ENCODE measurements at regions not wholly inside any gene's neighbourhood (a gene's known extent, or its start where the extent isn't known, plus 50 kb on each side); places are given as distances from the start of the nearest gene placed in this dataset.
A peak's percentile ranks its signal among the peaks of the same experiment; 100 is the strongest.
"Not testable (repeated sequence)": the region's sequence is repeated elsewhere in the genome, so short reads cannot be mapped to it uniquely, and the experiment has no call there.

GRCh38 chr5:91937121-91937520 lies 554.0 kb upstream of the ARRDC3 start:
- DNase-seq (ENCODE audit: low spot score): no peak

- DNase-seq (ENCODE audit: low spot score): no peak
Measured at GRCh38 chr5:91929522-91929817, 546.4 kb upstream of the ARRDC3 start.

GRCh38 chr5:91928754-91929521 lies 545.8 kb upstream of the ARRDC3 start:
- DNase-seq (ENCODE audit: low spot score): peak; percentile 46

- DNase-seq (ENCODE audit: low spot score): no peak
Measured at GRCh38 chr5:91927439-91927838, 544.3 kb upstream of the ARRDC3 start.

- DNase-seq (ENCODE audit: low spot score): no peak
Measured at GRCh38 chr5:91925249-91925648, 542.1 kb upstream of the ARRDC3 start.

- DNase-seq (ENCODE audit: low spot score): not testable (repeated sequence)
Measured at GRCh38 chr5:91917037-91917814, 534.1 kb upstream of the ARRDC3 start.

GRCh38 chr5:91910655-91911054 lies 527.5 kb upstream of the ARRDC3 start:
- DNase-seq (ENCODE audit: low spot score): no peak

- no peak for DNase-seq (ENCODE audit: low spot score)
Measured at GRCh38 chr5:91910247-91910646, 527.1 kb upstream of the ARRDC3 start.

- no peak for DNase-seq (ENCODE audit: low spot score)
Measured at GRCh38 chr5:91906494-91906893, 523.4 kb upstream of the ARRDC3 start.

GRCh38 chr5:91906027-91906426 lies 522.9 kb upstream of the ARRDC3 start:
- no peak for DNase-seq (ENCODE audit: low spot score)

GRCh38 chr5:91898898-91899297 lies 515.8 kb upstream of the ARRDC3 start:
- no peak for DNase-seq (ENCODE audit: low spot score)

- no peak for DNase-seq (ENCODE audit: low spot score)
Measured at GRCh38 chr5:91898019-91898418, 514.9 kb upstream of the ARRDC3 start.

- DNase-seq (ENCODE audit: low spot score): no peak
Measured at GRCh38 chr5:91888810-91889209, 505.7 kb upstream of the ARRDC3 start.

GRCh38 chr5:91885291-91886265 lies 502.5 kb upstream of the ARRDC3 start:
- DNase-seq (ENCODE audit: low spot score): no peak

GRCh38 chr5:91884036-91884435 lies 500.9 kb upstream of the ARRDC3 start:
- DNase-seq (ENCODE audit: low spot score): no peak

GRCh38 chr5:91875196-91875779 lies 492.2 kb upstream of the ARRDC3 start:
- DNase-seq (ENCODE audit: low spot score): no peak

GRCh38 chr5:91867799-91868198 lies 484.7 kb upstream of the ARRDC3 start:
- no peak for DNase-seq (ENCODE audit: low spot score)

- DNase-seq (ENCODE audit: low spot score): no peak
Measured at GRCh38 chr5:91865915-91866314, 482.8 kb upstream of the ARRDC3 start.

- DNase-seq (ENCODE audit: low spot score): no peak
Measured at GRCh38 chr5:91864962-91865361, 481.8 kb upstream of the ARRDC3 start.

- no peak for DNase-seq (ENCODE audit: low spot score)
Measured at GRCh38 chr5:91851670-91852069, 468.6 kb upstream of the ARRDC3 start.

- DNase-seq (ENCODE audit: low spot score): peak; percentile 18
Measured at GRCh38 chr5:91850031-91850430, 466.9 kb upstream of the ARRDC3 start.

GRCh38 chr5:91849069-91849468 lies 466.0 kb upstream of the ARRDC3 start:
- no peak for DNase-seq (ENCODE audit: low spot score)

Data from A172 (cell line).